ENCODE measurements at regions not wholly inside any gene's neighbourhood (a gene's known extent, or its start where the extent isn't known, plus 50 kb on each side); places are given as distances from the start of the nearest gene placed in this dataset.

- DNase-seq (ENCODE audit: low read depth), result no peak
Measured at GRCh38 chr21:15151385-15152103, 86.7 kb upstream of the NRIP1 start.

DNA sequence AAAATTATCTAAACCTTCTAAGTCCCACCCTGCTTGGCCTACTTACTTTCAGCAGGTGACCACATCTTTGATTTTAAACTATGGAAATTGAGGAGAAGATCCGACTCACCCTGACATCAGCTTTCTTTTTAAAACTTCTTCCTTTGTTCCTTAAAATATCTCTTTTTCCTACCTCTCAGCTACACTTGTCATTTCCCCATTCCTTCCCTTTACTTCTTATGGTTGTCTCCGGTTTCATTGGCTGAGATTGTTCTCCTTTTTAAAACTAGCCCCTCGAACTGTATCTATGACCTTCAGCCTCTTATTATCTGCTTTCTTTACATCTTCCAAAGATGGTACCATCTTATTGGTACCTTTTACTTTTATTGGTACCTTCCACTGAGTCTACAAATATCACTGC is 87.8 kb upstream of the NRIP1 start:
- DNase-seq (ENCODE audit: low read depth), result no peak

DNA sequence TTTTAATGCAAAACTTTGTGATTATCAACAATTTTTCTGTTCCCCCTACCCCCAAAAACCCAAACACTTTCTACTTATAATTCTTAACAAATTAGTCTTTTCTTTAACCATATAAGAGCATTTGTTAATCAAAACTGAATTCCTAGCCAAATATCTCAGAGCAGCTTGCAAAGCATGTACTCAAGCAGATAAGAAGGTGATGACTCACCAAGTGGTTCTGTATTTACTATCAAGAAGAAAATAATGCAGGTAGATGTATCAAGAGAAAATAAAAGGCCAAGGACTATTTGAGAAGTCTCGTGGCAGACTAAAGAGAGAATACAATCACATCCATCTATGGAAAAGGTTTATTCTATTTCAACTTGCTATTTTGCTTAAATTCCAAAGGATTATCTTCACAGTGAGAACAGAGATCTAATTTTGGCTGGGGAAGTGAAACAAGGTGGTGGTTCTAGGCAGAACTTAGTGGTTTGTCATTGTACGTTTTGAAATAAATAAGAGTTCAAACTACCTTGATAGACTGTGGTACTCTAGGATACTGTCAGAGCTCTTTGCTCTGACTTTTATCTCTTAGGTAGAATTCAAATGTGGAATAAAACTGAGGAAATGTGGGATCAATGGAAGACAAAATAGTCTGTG is 94.7 kb upstream of the NRIP1 start:
- DNase-seq (ENCODE audit: low read depth), result no peak

GRCh38 chr21:15160136-15160535 is 95.3 kb upstream of the NRIP1 start:
- DNase-seq (ENCODE audit: low read depth), result no peak

- no peak for DNase-seq (ENCODE audit: low read depth)
Measured at GRCh38 chr21:15162921-15163320, 98.1 kb upstream of the NRIP1 start.

GRCh38 chr21:15164273-15164672 is 99.5 kb upstream of the NRIP1 start:
- no peak for DNase-seq (ENCODE audit: low read depth)

- DNase-seq (ENCODE audit: low read depth), result no peak
Measured at GRCh38 chr21:15164678-15165303, 100.0 kb upstream of the NRIP1 start.

GRCh38 chr21:15170614-15171013 is 105.8 kb upstream of the NRIP1 start:
- no peak for DNase-seq (ENCODE audit: low read depth)

- DNase-seq (ENCODE audit: low read depth), result no peak
Measured at GRCh38 chr21:15171546-15171945, 106.7 kb upstream of the NRIP1 start.

- DNase-seq (ENCODE audit: low read depth), result no peak
Measured at GRCh38 chr21:15172963-15173362, 108.2 kb upstream of the NRIP1 start.

GRCh38 chr21:15174923-15175322 is 110.1 kb upstream of the NRIP1 start:
- no peak for DNase-seq (ENCODE audit: low read depth)

GRCh38 chr21:15182731-15183130 is 117.9 kb upstream of the NRIP1 start:
- no peak for DNase-seq (ENCODE audit: low read depth)

GRCh38 chr21:15183813-15184257 is 119.0 kb upstream of the NRIP1 start:
- DNase-seq (ENCODE audit: low read depth), result no peak

GRCh38 chr21:15190412-15190811 is 125.6 kb upstream of the NRIP1 start:
- no peak for DNase-seq (ENCODE audit: low read depth)

- no peak for DNase-seq (ENCODE audit: low read depth)
Measured at GRCh38 chr21:15190837-15191236, 126.0 kb upstream of the NRIP1 start.

- DNase-seq (ENCODE audit: low read depth), result no peak
Measured at GRCh38 chr21:15191342-15191741, 126.5 kb upstream of the NRIP1 start.

DNA sequence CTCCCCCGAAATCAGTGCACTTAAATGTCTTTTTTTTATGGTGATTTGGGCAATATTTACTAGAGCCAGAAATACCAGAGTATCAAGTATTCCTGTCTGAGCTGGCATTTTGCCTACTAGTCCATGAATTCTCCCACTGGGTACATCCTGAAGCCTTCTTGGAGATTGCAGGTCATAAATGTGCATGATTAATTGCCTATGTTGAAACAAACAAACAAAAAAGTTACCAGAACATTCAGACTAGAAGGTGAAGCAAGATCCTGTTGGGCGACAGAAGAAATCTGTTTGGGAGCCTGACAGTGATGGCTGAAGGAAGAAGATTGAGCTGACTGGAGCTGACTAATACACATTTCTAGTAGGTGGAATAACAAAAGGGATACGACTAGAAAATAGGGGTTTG is 127.4 kb upstream of the NRIP1 start:
- no peak for DNase-seq (ENCODE audit: low read depth)

DNA sequence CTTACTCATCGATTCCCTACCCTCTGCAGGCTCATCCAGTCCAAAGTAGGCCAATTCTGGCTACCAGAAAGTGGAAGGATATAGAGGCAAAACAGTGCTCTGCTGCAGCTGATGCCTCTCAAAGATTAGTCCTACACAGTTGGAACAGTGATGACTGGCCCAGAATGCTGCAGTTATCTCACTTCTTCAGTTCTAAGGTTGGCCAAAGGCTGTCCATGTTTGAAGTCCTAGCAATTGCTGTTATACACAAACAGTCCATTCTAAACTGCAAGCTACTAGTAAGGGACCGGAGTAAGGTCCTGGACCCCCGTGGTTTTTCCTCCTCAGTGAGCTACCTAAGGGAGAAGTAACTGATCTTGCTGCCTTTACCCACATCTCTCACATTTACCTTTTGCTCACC is 129.1 kb upstream of the NRIP1 start:
- no peak for DNase-seq (ENCODE audit: low read depth)

DNA sequence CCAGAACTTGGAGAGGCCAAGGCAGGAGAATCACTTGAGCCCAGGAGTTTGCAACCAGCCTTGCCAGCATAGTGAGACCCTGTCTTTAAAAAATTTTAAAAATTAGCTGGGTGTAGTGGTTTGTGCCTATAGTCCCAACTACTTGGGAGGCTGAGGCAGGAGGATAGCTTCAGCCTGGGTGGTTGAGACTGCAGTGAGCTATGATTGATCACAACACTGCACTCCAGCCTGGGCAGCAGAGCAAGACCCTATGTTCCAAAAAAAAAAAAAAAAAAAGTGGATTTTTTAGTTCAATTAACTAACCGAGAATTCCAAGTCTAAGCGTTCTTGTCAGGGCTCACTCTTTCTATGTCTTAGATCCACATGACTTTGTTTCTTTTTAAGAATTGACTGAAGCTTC is 130.3 kb upstream of the NRIP1 start:
- no peak for DNase-seq (ENCODE audit: low read depth)

- no peak for DNase-seq (ENCODE audit: low read depth)
Measured at GRCh38 chr21:15195768-15196167, 131.0 kb upstream of the NRIP1 start.

DNA sequence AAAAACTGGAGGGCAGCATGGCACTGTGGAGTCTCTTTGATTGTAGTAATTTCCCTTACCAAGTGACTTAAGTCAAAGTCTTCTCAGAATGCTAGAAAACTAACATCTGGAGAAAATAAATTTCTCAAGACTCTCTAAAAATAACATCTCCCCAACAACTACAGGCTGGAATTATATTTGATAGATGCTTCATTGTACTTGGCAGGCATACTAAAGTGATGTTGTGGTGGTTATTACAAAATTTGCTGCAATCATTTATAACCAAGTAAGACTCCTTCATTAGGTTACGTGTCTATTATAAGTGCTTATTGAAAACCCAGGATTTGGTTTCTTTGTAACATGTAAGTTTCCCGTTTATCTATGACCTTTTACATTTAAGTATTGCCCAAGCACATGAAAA is 132.9 kb upstream of the NRIP1 start:
- DNase-seq (ENCODE audit: low read depth), result no peak

- no peak for DNase-seq (ENCODE audit: low read depth)
Measured at GRCh38 chr21:15199414-15200383, 134.9 kb upstream of the NRIP1 start.
